G401 (cell line): ENCODE measurements at regions not wholly inside any gene's neighbourhood (a gene's known extent, or its start where the extent isn't known, plus 50 kb on each side); places are given as distances from the start of the nearest gene placed in this dataset.

Experiments
- DNase-seq: peaks from one replicate; pipeline ENCODE4 v3.0.0-alpha.2; 2015; ENCODE audit warnings: low spot score
- in situ Hi-C: cut with HindIII; loops from 2 replicates; pipeline ENCODE4 v1.10.0; 2016; ENCODE audit warnings: low sequenced_read_pairs, mixed read lengths

- no peak for DNase-seq
- in situ Hi-C loops, result no loop called here
These were observed 146.6 kb upstream of the ITGA6 start for GRCh38 chr2:172280571-172281361.

- in situ Hi-C loops, result no loop called here
- no peak for DNase-seq
These were observed 145.5 kb upstream of the ITGA6 start for GRCh38 chr2:172281648-172282570.

DNA sequence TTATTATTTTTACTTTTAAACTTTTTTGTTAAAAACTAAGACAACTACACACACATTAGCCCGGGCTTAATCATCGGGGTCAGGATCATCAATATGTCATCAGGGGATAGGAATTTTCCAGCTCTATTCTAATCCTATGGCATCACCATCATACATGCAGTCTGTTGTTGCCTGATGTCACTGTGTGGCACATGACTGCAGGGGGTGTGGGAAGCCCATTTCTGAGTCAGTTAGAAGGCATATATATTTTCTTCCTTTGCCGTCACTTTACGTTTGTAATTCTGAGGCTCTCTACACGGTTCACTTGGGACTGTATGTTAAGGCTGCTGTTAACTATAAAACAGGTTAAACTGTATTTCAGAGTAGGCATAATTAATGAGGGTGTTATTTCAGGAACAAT lies 144.4 kb upstream of the ITGA6 start:
- DNase-seq, result no peak
- in situ Hi-C loops, result no loop called here

DNA sequence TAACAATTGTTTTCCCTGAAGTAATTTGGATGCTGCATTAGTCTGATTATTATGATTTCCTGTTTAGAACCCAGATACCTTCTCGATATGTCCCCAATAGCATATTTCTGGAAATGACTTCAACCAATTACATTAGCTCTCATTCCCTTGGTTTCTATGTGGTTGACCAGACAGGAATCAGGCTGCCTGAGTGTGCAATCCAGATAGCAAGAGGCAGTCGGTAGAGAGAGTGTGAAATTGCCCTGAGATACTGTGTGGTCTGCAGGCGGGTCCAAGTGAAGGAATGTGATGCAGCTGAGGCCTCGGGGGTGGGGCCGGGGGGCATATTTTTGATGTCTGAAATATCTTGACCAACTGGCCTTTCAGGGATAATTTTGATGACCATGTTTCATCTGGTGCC lies 143.9 kb upstream of the ITGA6 start:
- in situ Hi-C loops, result no loop called here
- DNase-seq, result no peak

DNA sequence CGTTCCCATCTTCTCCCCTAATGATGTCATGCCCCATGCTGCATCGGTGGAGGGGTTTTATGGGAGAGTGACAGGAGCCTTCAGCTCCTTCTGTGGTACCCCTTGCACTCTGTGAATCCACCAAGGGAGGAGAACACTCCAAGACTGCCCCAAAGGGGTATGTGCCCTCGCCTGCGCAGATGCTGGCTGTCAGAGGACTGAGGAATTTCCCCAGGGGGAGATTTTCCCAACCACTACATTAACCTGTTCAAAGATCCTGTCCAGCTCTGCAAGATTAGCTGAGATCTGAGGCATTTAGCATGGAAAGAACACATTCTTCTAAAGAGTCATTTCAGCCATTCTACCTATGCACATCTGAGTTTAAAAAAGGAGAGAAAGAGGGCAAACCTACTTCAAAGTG lies 143.2 kb upstream of the ITGA6 start:
- in situ Hi-C loops, result no loop called here
- DNase-seq, result no peak

DNA sequence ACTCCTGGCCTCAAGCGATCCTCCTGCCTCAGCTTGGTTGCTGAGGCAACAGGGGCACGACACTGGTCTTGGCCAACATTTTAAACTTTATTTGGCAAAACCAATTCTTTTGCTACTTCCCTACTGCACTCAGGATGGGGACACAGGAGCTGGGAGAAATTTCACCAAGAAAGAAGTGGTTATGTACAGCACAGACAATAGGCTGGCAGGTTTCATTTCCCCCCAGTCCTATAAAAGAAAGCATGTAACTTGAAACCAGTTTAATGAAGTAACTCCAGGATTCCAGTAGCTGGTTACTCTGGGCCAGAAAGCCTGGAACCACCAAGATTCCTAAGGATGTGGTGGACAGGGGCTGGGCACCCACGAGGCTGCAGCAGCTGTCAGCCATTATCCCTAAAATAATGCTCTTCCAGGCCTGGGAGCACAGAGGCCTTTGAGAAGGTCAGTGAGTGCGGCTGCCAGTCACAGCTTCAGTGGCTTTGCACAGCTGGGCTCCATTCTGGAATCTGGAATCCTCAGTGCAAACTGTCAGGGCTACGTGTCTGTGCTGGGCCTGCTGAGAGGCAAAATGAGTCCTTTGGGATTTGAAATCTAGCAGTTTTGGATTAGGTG lies 142.3 kb upstream of the ITGA6 start:
- in situ Hi-C loops, result no loop called here
- no peak for DNase-seq

- in situ Hi-C loops, result no loop called here
- no peak for DNase-seq
These were observed 141.6 kb upstream of the ITGA6 start for GRCh38 chr2:172285760-172286159.

DNA sequence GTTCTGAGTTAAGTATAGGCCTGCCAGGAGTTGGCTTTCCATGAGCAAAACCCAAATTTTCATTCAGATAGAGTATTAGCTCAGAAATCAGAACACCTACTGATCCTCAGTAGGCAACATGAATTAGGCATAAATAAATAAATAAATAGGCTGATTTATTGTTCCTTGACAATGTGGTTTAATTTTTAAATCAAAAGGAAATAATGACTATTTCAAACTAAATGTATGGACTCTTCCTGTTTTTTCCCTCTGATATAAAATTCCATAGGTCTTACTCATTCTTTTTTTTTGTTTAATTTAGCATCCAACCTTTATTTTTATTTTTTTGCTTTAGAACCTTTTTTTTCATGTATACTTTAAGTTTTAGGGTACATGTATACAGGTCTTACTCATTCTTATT lies 140.2 kb upstream of the ITGA6 start:
- in situ Hi-C loops, result no loop called here
- no peak for DNase-seq

- in situ Hi-C loops, result no loop called here
- DNase-seq, result no peak
These were observed 139.6 kb upstream of the ITGA6 start for GRCh38 chr2:172287605-172288315.

DNA sequence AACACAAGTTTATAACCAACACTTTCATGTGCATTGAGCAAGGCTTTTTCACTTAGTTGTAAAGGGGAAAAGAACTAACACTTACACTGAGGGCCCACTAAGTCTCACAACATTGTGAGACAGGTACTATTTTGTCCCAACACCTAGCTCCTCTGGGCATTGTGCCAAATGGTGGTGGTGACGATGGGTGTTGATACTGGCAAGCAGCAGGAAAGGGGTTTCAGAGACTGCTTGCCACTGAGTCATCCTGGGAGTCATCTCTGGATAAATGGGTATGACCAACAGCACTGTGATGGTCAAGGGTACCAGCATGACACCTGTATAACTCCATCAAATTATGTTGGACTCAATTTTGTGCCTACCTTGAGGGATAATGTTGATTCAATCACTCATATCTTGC lies 138.8 kb upstream of the ITGA6 start:
- in situ Hi-C loops, result no loop called here
- no peak for DNase-seq

DNA sequence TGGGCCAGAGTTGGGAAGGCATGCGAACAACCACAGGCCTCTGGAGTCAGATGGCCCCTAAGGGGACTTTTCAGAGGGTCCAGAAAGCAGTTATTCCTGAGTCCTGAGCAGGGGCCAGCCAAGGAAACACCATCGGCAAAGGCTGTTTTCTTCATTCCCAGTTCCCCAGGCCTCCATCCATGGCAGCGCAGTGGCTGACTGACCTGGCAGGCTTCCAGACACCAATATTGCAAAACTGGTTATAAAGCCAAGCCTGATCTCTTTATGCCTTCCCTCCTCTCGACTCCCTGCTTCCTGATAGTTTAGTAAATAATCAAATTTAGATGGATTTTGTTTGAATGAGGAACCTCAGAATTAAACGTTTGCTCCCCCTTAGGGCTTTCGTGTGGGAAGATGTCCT lies 133.4 kb upstream of the ITGA6 start:
- no peak for DNase-seq
- in situ Hi-C loops, result no loop called here

GRCh38 chr2:172294983-172295382 lies 132.4 kb upstream of the ITGA6 start:
- in situ Hi-C loops, result no loop called here
- no peak for DNase-seq

DNA sequence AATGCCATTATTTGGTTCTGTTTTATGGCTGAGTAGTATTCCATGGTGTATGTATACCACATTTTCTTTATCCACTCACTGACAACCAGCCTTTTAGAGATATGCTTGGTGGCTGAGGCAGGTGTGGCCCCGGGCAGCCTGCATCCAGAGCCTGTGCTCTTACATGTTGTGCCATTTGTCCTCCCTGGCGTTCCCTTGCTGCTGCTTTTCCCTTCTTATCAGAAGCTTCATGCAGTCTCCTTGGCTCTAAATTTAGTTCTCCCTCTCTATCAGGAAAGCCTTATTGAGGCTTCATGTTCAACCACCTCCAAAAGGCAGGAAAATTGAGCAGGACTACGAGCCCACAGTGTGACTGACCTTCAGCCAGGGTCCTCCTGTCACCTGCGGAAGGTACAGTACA lies 131.7 kb upstream of the ITGA6 start:
- in situ Hi-C loops, result no loop called here

GRCh38 chr2:172296267-172297046 lies 130.9 kb upstream of the ITGA6 start:
- in situ Hi-C loops, result no loop called here

More for the DNA sequence above, 131.7 kb upstream of the ITGA6 start:
- no peak for DNase-seq

GRCh38 chr2:172297531-172297930 lies 129.9 kb upstream of the ITGA6 start:
- no peak for DNase-seq
- in situ Hi-C loops, result no loop called here

More at GRCh38 chr2:172296267-172297046, 130.9 kb upstream of the ITGA6 start:
- no peak for DNase-seq

- in situ Hi-C loops, result no loop called here
- no peak for DNase-seq
These were observed 129.4 kb upstream of the ITGA6 start for GRCh38 chr2:172297950-172298349.

DNA sequence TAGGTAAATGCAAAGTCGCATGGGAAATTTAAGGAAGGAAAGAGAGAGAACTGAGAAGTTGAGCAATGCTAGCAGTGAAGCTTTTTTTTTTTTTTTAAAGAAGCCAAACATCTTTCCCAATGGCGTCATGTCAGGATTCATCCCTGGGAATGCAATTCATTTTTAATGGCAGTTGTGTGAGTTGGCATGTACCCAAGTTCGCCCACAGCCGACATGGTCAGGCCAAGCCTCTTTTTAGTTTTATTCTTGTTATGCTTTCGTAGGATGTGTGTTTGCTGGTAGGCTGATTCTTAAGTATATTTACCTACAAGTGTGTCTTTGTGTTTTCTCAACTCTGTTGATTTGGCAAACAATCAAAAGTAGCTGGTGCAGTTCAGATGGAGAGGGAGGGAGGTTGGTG lies 127.6 kb upstream of the ITGA6 start:
- in situ Hi-C loops, result no loop called here

DNA sequence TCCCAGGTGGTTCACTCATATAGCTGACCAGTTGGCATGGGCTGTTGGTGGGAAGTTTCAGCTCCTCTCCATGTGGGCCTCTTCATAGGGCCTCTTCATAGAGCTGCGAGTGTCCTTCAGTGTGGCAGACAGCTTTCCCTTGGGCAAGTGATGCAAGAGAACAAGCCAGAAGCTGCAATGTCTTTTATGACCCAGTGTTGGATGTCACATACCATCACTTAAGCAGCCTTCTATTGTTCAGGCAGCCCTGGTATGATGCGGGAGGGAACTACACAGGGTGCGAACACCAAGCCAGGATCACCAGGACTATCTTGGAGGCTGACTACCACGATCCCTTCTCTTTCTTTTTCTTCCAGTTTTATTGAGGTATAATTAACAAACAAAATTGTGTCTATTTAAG lies 126.5 kb upstream of the ITGA6 start:
- no peak for DNase-seq
- in situ Hi-C loops, result no loop called here

More for the DNA sequence above, 127.6 kb upstream of the ITGA6 start:
- no peak for DNase-seq

DNA sequence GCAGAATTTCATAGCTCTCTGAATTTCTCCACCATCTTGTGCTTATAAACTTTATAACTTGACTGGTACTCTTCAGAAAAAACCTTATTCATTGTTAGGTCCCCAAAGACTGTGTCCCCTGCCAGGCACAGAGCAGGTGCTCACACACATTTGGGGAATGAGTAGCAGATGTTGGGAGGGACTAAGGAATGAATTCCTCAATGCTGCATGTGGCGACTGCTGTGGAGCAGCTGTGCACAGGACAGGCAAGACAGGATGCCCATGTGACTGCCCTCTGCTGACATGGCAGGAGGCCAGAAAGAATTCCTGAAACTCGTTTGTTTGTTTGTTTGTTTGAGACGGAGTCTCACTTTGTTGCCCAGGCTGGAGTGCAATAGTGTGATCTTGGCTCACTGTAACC lies 122.3 kb upstream of the ITGA6 start:
- in situ Hi-C loops, result no loop called here
- DNase-seq, result no peak
